ENCODE measurements at regions not wholly inside any gene's neighbourhood (a gene's known extent, or its start where the extent isn't known, plus 50 kb on each side); places are given as distances from the start of the nearest gene placed in this dataset.
"Not testable (repeated sequence)": the region's sequence is repeated elsewhere in the genome, so short reads cannot be mapped to it uniquely, and the experiment has no call there.

- peak; percentile 0 for DNase-seq
These were observed 319.2 kb downstream of the SPATA31A1 start for GRCh38 chr9:39674437-39675210.

GRCh38 chr9:39675211-39675553 is 319.7 kb downstream of the SPATA31A1 start:
- not testable (repeated sequence) for DNase-seq

GRCh38 chr9:39678534-39679263 is 323.2 kb downstream of the SPATA31A1 start:
- not testable (repeated sequence) for DNase-seq

GRCh38 chr9:39680694-39681401 is 325.4 kb downstream of the SPATA31A1 start:
- not testable (repeated sequence) for DNase-seq

- DNase-seq: not testable (repeated sequence)
These were observed 373.4 kb downstream of the SPATA31A1 start for GRCh38 chr9:39728862-39729261.

GRCh38 chr9:39744898-39745297 is 389.4 kb downstream of the SPATA31A1 start:
- not testable (repeated sequence) for DNase-seq

- DNase-seq: not testable (repeated sequence)
These were observed 420.1 kb downstream of the SPATA31A1 start for GRCh38 chr9:39775570-39775969.

GRCh38 chr9:39791356-39791755 is 435.9 kb downstream of the SPATA31A1 start:
- not testable (repeated sequence) for DNase-seq

GRCh38 chr9:39797935-39798334 is 442.5 kb downstream of the SPATA31A1 start:
- DNase-seq: not testable (repeated sequence)

- not testable (repeated sequence) for DNase-seq
These were observed 443.8 kb downstream of the SPATA31A1 start for GRCh38 chr9:39799252-39799651.

- not testable (repeated sequence) for DNase-seq
These were observed 447.1 kb downstream of the SPATA31A1 start for GRCh38 chr9:39802561-39802960.

- peak; percentile 55 for DNase-seq
These were observed 454.1 kb downstream of the SPATA31A1 start for GRCh38 chr9:39809401-39810226.

GRCh38 chr9:39810401-39810800 is 454.9 kb downstream of the SPATA31A1 start:
- DNase-seq: not testable (repeated sequence)

GRCh38 chr9:39811615-39812014 is 456.1 kb downstream of the SPATA31A1 start:
- not testable (repeated sequence) for DNase-seq

GRCh38 chr9:39828457-39828856 is 473.0 kb downstream of the SPATA31A1 start:
- not testable (repeated sequence) for DNase-seq
